HG02943 (cell line): ENCODE measurements at regions not wholly inside any gene's neighbourhood (a gene's known extent, or its start where the extent isn't known, plus 50 kb on each side); places are given as distances from the start of the nearest gene placed in this dataset.
"Not testable (repeated sequence)": the region's sequence is repeated elsewhere in the genome, so short reads cannot be mapped to it uniquely, and the experiment has no call there.

Source experiments
- ATAC-seq: cut with Tn5 transposase; IDR thresholded peaks from one replicate; pipeline ENCODE4 v1.9.1; 2021; ENCODE audit warnings: mild to moderate bottlenecking, low read depth, moderate library complexity; ENCODE audit not compliant: unreplicated experiment

DNA sequence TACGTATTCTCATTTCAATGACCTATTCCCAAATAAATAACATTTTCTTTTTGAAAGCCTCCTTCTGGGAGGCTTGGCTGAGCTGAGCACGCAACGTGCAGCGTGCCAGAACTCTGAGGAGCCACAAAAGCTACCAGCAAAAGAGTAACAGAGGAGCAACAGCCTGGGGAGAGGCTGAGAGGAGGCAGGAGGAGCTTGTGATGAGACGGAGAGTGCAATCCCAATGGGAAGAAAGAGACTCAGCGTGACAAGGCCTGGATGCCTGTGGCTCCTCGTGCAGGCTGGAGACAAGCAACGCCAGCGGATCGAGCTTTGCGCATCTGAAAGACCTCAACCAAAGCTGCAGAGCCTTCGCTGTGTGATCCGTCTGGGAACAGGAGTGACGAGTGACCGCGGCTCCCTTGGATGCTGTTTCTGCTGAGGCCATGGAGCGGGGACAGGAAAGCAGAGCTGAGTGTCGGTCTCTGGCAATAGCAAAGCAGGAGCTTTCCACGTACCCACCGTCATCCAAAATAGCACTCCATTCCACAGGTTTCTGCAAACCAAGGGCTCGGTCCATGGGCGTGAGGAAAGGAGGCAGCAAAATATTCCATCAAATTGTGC lies 171.7 kb upstream of the PFKP start:
- ATAC-seq = no peak

DNA sequence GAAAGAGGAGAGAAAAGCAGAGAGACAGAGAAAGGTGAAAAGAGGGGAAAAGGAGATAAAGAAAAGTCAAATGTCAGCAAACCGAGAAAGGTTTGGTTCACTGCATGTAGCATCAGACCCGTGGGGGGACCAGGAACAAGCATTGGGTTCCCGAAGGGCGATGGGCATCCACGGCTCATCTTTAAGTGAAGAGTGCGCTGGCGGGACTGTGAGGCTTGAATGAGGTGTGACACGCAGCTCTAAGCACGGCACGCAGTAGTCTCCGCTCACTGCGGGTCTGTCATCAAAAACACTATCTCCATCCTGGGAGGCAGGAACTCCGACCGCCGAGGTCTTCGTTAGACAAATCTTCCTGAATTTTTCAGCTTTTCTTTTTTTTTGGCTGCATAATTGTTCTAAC lies 173.4 kb upstream of the PFKP start:
- no peak for ATAC-seq

DNA sequence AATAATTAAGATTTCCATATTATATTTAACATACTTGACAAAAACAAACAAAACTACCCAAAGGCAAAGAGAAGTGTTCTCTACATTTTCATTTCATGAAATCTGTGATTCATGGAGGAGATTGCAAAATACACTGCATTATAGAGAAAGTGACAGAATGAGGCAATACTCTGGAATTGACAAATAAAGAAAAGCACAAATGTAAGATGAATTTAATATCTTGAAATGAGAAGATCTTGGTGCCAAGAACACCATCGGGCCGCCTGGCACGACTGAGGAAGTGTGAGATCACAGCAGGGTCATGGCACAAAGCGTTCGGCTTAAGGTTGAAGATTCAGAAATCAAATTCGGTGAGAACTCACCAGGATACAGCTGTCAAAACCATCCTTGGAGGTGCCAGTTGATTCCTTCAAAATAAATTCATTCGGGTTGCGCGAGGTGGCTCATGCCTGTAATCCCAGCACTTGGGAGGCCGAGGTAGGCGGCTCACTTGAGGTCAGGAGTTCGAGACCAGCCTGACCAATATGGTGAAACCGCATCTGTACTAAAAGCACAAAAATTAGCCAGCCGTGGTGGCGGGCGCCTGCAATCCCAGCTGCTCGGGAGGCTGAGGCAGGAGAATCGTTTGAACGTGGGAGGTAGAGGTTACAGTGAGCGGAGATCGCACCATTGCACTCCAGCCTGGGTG lies 174.0 kb upstream of the PFKP start:
- ATAC-seq = no peak

DNA sequence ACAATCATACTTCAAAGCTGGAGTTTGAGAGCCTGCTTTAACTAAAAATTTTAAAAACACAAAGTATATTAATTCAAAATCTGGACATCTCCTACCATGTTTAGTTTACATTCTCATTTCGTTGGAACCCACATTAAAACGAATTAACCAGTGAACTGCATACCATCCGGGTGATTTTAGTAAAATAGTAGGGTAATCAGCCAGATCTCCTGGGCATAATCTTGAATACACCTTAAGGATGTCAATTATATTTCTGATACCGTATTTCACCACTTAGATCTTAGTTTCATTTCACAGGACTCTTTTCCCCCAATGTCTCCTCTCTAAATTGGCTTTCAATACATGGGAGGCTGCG lies 175.6 kb upstream of the PFKP start:
- no peak for ATAC-seq

DNA sequence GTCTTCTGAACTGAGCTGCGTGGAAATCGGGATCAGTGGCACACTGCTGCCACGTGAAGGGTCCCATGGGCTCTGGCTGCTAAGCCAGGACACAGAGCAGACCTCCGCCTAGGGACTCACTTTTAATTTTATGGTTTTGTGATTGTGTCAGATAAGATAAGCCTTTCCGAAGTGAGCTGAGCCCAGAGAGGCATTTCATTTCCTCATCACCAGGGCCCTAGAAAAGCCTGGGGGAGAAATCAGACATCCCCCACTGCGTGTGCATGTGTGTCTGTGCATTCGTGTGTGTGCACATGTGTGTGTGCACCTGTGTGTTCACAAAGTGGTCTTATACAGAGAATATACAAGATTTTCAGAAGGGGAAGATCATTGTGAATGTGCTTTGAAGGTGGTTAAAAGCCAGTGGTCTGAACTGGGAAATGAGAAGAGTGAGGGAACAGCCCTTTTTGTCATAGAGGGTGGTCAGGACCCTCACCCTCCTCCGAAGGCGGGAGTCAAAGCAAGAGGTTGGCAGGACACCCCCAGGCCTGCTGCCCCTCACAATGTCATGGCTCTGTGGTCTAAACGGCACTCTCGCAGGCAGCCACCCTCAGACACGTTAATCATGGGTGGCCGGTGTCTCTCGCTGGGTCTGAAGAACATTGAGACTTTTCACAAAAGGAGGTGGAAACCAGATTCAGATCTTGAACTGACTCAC lies 176.1 kb upstream of the PFKP start:
- no peak for ATAC-seq

DNA sequence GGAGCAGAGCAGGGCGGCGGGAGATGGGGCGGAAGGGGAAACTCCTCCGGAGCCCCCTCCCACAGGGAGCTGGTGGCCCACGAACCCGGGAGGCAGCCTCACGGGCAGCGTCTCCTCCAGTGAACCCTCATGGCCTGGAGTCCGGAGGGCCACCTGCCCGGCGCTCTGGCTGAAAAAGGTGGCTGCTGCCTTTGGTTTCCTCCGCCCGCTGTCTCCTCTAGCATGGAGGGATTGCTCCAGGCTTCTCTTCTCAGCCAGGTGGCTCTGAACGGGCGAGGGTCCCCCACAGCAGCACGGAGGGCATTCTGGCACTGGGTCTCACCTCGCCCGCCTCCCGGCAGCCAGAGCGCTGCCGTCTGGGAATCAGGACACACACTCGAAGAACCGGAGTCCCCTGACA lies 177.3 kb upstream of the PFKP start:
- no peak for ATAC-seq

DNA sequence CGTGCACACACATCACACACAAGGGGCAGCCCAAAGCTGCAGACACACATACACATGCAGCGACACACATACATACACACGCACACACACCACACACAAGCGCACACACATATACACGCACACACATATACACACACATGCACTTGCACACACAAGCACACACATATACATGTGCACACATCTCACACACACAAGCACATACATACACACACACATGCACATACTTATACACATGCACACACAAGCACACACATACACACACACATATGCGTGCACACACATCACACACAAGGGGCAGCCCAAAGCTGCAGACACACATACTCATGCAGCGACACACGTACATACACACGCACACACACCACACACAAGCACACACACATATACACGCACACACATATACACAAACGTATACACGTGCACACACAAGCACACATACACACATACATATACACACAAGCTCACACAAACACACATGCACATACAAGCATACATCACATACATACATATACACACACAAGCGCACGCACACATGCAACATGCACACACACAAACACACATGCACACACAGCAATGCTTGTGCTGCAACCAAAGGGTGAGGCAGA lies 178.8 kb upstream of the PFKP start:
- ATAC-seq = no peak

DNA sequence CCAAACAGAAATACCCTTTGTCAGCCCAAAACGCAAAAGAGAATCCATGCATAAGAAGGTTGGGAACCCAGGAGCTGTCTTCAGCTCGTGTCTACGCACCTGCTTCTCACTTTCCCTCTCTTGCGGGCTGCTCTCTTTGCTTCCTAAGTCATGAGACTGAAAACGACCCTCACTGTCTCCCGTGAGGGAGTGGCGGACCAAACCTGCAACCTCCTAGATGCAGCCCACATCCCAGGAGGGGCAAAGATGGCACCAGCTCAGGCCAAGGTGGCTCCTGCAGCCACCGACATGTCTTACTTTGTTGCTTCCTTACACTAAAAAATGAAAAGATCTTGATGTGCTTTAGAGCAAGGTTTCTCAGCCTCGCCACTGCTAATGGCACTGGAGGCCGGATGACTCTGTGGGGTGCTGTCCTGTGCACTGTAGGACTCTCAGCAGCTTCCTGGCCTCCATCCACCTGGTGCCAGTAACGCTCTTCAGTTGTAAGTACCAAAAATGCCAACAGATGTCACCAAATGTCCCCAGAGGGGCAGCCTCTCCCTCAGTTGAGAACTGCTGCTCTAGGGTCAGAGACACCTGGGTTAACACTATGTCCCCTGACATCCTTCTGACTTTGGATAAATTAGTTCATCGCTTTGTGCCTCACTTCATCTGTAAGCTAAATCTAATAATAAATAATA lies 179.8 kb upstream of the PFKP start:
- ATAC-seq = no peak

DNA sequence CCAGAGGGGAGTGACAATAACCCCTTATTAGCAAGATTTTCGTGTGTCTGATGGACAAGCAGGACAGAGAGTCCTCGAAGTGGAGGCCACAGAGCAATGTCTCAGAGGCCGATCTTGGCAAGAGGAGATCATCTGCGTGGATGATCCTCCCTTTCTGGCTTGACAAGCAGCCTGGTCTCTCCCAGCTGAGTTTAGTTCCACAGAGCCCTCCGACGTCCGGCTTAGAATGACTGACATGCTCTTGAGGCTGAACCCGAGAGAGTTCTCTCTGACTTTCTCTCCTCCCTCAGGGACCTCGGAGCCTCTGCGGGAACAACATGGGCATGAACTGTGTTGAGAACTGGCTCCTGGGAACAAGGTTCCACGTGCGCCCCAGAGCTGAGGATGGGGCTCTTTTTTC lies 180.7 kb upstream of the PFKP start:
- no peak for ATAC-seq

DNA sequence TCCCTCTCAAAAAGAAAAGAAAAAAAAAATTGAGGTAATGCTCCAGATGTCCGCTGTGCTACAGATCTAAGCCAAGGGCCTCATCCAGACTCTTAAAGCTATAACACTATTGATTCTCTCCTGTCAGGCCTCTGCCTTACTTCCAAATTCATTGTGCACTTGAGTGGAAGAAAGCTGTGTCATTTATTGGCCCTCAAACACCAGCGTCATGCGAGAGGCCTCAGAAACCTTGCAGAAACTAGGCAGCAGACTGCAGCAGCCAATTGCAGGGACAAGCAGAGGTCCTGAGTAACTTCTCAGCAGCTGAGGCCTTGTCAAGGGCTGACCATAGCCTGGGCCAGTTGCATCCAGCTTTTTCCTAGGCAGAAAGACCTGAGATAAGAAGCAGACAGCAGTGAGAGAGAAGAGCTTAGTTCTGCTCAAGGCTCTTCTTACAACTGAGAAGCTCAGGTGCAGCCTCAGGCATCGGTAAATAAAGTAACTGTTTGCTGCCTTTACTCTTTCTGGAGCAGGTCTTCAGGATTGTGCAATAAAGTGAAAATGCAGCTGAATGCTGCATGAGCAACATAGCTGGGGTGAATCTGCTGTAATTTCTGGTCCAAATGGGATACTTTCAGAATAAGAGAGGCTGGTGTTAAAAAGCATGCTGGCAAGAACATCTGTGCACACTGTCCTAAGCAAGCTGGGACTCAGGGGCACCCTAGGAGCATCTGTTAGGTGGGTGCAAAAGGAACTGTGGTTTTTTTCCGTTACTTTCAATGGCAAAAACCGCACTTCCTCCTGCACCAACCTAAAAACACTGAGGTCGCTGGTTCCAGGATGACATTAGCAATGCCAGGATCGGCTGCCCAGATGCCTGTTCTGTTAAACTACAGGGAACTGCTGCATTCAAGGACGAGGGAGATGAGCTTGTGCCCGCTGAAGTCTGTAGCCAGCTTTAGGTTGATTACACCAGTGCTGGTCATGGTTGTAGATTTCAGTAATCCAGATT lies 181.8 kb upstream of the PFKP start:
- ATAC-seq = no peak

DNA sequence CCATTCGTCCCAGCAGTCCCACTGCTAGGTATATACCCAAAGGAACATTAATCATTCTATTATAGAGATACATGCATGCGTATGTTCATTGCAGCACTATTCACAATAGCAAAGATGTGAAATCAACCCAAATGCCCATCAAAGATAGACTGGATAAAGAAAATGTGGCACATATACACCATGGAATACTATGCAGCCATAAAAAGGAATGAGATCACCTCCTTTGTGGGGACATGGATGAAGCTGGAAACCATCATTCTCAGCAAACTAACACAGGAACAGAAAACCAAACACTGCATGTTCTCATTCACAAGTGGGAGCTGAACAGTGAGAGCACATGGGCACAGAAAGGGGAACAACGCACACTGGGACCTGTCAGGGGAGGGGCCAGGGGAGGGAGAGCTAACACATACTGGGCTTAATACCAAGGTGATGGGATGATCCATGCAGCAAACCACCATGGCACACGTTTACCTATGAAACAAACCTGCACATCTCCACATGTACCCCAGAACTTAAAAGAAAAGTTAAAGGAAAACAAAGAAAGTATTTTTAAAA lies 183.3 kb upstream of the PFKP start:
- not testable (repeated sequence) for ATAC-seq

DNA sequence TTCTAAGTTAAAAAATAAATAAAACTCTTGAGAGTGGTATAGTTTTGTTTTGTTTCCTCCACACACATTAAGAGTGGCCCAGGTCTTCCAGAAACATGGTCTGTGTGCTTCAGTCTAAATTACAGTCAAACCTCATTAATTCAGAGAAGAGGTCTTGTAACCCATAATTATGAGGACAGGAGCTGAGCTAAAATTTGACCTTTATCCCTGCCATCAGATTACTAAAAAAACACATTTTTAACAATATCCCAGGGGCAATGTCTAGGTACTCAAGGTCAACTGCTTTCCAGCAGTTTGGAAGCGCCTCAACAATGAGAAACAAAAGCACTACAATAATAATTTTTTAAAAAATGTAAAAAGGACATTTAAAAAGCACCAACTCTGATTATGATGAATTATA lies 184.1 kb upstream of the PFKP start:
- ATAC-seq = no peak

DNA sequence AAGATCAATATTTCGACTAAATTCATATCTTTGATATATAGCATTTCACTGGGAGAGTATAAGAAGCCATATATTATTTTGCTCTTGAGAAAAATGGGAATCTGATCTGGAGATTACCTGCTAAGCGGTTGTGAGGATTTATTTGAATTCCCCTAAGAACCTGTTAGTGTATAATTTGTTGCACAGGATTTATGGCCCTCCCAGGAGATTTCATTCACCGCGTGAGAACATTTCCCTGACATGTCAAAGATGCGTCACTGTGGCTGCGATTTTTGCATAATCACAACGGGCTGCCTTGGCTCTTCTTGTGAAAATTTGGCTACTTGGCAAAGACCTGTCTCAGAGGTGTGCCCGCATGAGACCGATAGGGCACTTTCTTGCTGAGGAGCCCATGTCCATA lies 184.7 kb upstream of the PFKP start:
- no peak for ATAC-seq

DNA sequence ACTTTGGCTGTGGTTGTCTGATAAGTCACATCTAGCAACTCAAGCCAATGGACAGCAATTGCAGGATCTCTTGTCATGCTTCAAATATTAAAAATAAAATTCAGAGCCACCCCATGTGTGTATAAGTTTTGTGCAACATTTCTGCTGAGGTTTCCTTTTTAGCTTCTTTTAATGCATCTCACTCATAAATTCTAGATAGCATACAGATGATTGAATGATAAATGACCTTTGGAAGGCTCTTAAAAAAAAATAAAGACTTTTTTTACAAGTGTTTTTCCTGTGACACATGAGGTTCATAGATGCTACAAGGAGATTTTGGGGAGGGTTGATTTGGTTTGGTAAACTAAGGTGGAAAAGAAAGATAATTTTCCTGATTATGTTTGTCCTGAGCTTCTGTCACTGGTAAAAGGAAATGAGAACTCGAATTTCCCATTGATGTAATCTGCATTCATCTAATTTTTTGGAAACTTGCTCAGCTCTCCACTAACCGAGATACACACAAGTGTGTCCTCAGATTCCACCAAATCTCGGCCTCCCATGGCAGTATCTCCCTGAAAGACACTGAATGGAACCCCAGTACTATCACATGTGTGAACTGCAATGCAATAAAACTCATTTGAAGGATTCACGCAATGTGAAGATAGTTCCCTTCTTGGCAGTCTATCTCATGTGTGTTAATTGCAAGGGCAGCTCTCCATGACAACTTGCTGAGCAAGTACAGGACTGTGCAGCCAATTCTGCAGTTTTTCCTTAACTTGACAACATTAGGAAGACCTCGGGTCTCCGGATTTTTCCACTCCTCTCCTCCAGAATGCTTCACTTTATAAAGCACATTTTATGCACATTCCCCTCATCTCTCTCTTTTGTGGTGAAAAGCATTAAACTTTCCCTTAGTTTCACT lies 185.4 kb upstream of the PFKP start:
- no peak for ATAC-seq

DNA sequence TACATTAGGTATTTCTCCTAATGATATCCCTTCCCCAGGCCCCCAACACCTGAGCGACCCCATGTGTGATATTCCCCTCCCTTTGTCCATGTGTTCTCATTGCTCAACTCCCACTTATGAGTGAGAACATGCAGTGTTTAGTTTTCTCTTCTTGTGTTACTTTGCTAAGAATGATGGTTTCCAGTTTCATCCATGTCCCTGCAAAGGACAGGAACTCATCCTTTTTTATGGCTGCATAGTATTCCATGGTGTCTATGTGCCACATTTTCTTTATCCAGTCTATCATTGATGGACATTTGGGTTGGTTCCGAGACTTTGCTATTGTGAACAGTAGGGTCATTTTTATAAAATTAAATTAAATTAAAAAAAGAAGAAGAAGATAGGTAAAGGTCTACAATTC lies 187.3 kb upstream of the PFKP start:
- ATAC-seq = not testable (repeated sequence)

DNA sequence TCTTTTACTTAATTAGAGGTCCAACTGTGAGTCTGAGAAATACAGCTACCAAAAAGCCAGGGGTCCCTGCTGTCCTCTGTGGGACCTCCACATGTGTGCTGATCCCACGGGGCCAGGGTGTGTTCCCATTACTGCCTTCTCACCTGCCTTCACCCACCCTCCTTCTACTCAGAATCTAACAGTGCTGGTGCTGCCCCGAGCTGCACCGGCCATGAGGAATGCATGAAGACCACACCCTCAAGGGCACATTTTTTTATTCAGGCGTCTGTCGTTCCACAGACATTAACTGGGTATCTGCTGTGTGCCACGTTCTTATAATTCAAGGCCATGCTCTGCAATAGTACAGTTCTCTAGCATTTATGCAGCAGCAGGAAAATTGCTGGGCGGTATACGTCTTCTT lies 188.5 kb upstream of the PFKP start:
- ATAC-seq = no peak

DNA sequence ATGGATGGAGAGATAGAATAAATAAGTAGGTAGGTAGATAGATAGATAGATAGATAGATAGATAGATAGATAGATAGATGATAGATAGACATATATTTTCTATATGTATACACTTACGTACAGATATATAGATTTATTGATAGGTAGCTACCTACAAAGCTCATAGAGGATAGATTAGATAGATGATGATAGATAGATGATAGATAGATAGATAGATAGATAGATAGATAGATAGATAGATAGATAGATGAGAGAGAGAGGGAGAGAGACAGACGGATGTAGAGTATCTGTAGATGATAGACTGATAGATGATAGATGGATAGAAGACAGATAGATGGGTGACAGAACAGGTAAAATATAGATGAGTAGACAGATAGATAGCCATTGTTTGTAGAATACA lies 191.3 kb upstream of the PFKP start:
- no peak for ATAC-seq

DNA sequence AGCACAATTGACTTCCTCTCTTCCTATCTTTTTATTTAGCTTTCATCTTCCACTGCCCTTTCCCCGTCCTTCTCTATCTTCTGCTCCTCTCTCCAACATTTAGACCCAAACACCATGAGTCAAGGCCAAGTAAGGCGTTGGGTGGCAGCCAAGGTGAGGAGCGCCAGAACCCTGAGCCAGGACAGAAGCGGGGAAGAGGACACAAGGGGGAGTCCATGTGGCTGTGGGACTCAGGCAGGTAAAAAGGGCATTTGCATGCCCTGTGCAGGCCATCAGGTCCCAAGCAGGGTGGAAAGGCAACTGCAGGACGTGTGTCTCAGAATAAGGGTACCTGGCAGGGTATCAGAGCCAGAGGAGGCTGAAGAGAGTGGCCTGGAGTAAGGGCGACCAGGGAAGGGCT lies 192.4 kb upstream of the PFKP start:
- no peak for ATAC-seq

DNA sequence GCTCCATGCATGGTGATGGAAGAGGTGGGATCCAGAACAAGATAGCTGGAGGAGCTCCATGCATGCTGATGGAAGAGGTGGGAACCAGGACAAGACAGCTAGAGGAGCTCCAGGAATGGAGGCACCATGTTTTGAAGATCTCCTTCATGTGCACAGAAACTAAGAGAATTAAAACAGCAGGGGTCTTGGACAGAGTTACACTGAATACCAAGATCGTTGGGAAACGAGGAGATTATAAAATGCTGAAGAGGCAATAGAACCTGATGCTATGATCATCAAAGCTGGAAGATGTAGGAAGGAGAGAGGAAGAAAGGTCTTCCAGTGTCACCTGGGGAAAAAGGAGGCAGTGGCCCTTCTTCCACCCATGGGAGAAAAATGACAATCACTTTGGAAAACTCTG lies 193.6 kb upstream of the PFKP start:
- ATAC-seq = no peak
